GM12892 (cell line): ENCODE measurements at regions not wholly inside any gene's neighbourhood (a gene's known extent, or its start where the extent isn't known, plus 50 kb on each side); places are given as distances from the start of the nearest gene placed in this dataset.

ENCODE experiments used
- POLR2A ChIP-seq: IDR thresholded peaks from 2 replicates; pipeline ENCODE4 v1.6.1; 2011; ENCODE audit warnings: low read depth, low read length, control low read depth
- POLR2AphosphoS5 ChIP-seq: IDR thresholded peaks from 2 replicates; pipeline ENCODE4 v1.6.1; 2011; ENCODE audit warnings: low read depth, low read length, control low read depth
- TAF1 ChIP-seq: IDR thresholded peaks from 2 replicates; pipeline ENCODE4 v1.6.1; 2011; ENCODE audit warnings: low read depth, mild to moderate bottlenecking, control low read depth, low read length, borderline replicate concordance

DNA sequence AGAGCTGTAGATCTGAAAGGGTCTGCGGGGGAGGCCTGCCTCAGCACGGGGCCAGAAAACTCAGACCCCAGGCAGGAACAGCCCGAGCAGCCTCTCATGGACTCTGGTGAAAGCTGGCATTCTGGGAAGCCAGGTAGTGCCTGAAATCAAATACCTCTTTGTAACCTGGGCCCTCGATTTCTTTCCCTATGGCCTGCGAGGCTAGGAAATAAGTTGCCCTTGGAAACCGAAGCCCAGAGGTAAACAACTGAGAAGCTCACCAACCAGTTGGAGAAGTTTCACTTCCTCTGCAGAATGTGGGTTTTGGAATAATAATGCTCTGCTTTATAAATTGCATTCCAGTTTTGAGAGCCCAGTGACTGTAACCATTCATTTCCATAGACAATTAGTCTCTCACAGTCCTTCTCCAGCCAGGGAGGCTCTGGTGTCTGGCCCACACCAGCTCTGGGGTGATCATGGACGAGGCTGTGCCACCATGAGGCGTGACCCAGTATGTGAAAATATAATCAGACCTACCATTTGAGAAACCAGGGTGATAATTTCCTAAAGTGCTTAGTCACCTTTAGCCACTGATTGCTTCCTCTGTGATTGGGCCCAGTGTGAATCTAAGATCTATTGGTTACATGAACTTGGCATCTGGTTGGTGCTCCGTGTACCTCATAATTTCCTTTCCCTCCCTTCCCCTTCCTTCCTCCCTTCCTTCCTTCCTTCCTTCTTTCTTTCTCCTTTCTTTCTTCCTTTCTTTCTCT lies 133.1 kb upstream of the PELI1 start:
- TF ChIP-seq POLR2AphosphoS5 (no peak), POLR2A (no peak), TAF1 (no peak)
